NB4 (cell line): ENCODE measurements at regions not wholly inside any gene's neighbourhood (a gene's known extent, or its start where the extent isn't known, plus 50 kb on each side); places are given as distances from the start of the nearest gene placed in this dataset.
"Not testable (repeated sequence)": the region's sequence is repeated elsewhere in the genome, so short reads cannot be mapped to it uniquely, and the experiment has no call there.

Experiments
- DNase-seq: peaks from one replicate; pipeline ENCODE4 v3.0.0; 2010; ENCODE audit warnings: low read depth
- H3K4me3 ChIP-seq: one replicate; pipeline ENCODE4 v1.5.1; 2011; ENCODE audit warnings: mild to moderate bottlenecking, low read depth, low read length, moderate library complexity
- CTCF ChIP-seq: IDR thresholded peaks from one replicate; pipeline ENCODE4 v1.5.1; 2012; ENCODE audit warnings: low read depth, low read length
- MAX ChIP-seq: IDR thresholded peaks from 2 replicates; pipeline ENCODE4 v1.6.1; 2011; ENCODE audit warnings: low read depth, low read length
- MYC ChIP-seq: IDR thresholded peaks from 2 replicates; pipeline ENCODE4 v1.6.1; 2011; ENCODE audit warnings: low read depth, low read length
- POLR2A ChIP-seq: IDR thresholded peaks from 2 replicates; pipeline ENCODE4 v1.6.1; 2011; ENCODE audit warnings: mild to moderate bottlenecking; ENCODE audit not compliant: insufficient read length; ENCODE audit errors: extremely low read depth

- DNase-seq: no peak
- no peak overlapping the region for H3K4me3 ChIP-seq
- TF ChIP-seq CTCF: no peak
- TF ChIP-seq MYC: no peak
- no peak for TF ChIP-seq POLR2A
- TF ChIP-seq MAX: no peak
Observed at GRCh38 chr18:51345848-51346391, 148.4 kb upstream of the MEX3C start.

- TF ChIP-seq MAX (no peak), POLR2A (no peak), CTCF (no peak), MYC (no peak)
- no peak overlapping the region for H3K4me3 ChIP-seq
- no peak for DNase-seq
Observed at GRCh38 chr18:51346404-51346803, 148.9 kb upstream of the MEX3C start.

- H3K4me3 ChIP-seq: no peak overlapping the region
- TF ChIP-seq CTCF (no peak), MYC (no peak), MAX (no peak), POLR2A (no peak)
- no peak for DNase-seq
Observed at GRCh38 chr18:51350081-51350480, 152.6 kb upstream of the MEX3C start.

GRCh38 chr18:51355841-51356240 is 158.4 kb upstream of the MEX3C start:
- H3K4me3 ChIP-seq: no peak overlapping the region
- no peak for TF ChIP-seq MAX
- no peak for TF ChIP-seq MYC
- no peak for TF ChIP-seq CTCF
- no peak for TF ChIP-seq POLR2A
- no peak for DNase-seq

- not testable (repeated sequence) for H3K4me3 ChIP-seq, DNase-seq
Observed at GRCh38 chr18:51360301-51360700, 162.8 kb upstream of the MEX3C start.

GRCh38 chr18:51361130-51361860 is 163.8 kb upstream of the MEX3C start:
- TF ChIP-seq MYC: no peak
- no peak for TF ChIP-seq MAX
- TF ChIP-seq POLR2A: no peak
- TF ChIP-seq CTCF: no peak
- no peak overlapping the region for H3K4me3 ChIP-seq
- DNase-seq: peak; percentile 79
